Spinal cord (tissue), 9 donors: ENCODE measurements at regions not wholly inside any gene's neighbourhood (a gene's known extent, or its start where the extent isn't known, plus 50 kb on each side); places are given as distances from the start of the nearest gene placed in this dataset.
A peak's percentile ranks its signal among the peaks of the same experiment; 100 is the strongest.
"Not testable (repeated sequence)": the region's sequence is repeated elsewhere in the genome, so short reads cannot be mapped to it uniquely, and the experiment has no call there.

ENCODE experiments used
- DNase-seq, 6 donors: peaks; one replicate each; pipeline versions ENCODE4 v3.0.0 to v3.0.0-alpha.2; 2013 to 2015; ENCODE audit warnings: low spot score in 6 of 6, low read depth in 4 of 6
- H3K27ac ChIP-seq: one replicate; pipeline ENCODE4 v1.5.1; 2013; ENCODE audit warnings: low read depth, low read length, control low read depth
- H3K27me3 ChIP-seq: one replicate; pipeline ENCODE4 v1.6.1; 2013; ENCODE audit warnings: low read length; ENCODE audit not compliant: control insufficient read depth, insufficient read depth
- H3K36me3 ChIP-seq: one replicate; pipeline ENCODE4 v1.6.1; 2013; ENCODE audit warnings: low read length; ENCODE audit not compliant: control insufficient read depth, insufficient read depth
- H3K4me1 ChIP-seq: one replicate; pipeline ENCODE4 v1.6.1; 2013; ENCODE audit warnings: low read length; ENCODE audit not compliant: control insufficient read depth, insufficient read depth
- H3K4me3 ChIP-seq: one replicate; pipeline ENCODE4 v1.5.1; 2013; ENCODE audit warnings: low read depth, low read length, control low read depth
- H3K9me3 ChIP-seq: one replicate; pipeline ENCODE4 v1.6.1; 2013; ENCODE audit warnings: low read length; ENCODE audit not compliant: control insufficient read depth, insufficient read depth
- WGBS: methylation state at CpG from one replicate; pipeline ENCODE4 v1.1.5; 2013; ENCODE audit warnings: missing lambda C conversion rate; ENCODE audit not compliant: insufficient coverage; 5-methylcytosine and 5-hydroxymethylcytosine counted together
- donor health status: healthy.

GRCh38 chr12:83317595-83317994 is 630.9 kb downstream of the TMTC2 start:
- Histone ChIP-seq H3K4me1 (no peaks in the 10 kb centered on the region), H3K27ac (no peak overlapping the region), H3K27me3 (no peaks in the 10 kb centered on the region), H3K9me3 (no peaks in the 10 kb centered on the region), H3K4me3 (no peak overlapping the region), H3K36me3 (no peaks in the 10 kb centered on the region)
- no peak for DNase-seq
- WGBS = no CpG with 5 or more reads among the region's 3 CpGs

DNA sequence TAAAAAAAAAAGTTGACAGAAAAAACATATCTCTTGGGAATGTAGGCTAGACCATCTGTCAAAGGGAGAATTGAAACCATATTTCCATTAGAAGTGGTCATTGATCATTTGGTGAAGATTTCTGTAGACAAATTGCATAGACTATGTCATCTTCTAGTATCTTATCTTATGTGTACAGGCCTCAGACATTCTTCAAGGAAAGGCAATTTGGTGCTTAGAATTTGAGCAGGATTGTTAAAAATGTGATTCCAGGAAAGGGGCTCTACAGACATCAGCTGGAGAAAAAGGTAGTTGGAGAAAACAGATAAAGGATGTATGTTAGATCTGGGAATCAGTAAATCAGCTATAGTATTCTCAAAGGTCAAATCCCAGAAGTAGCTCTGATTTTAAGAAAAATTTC is 627.1 kb downstream of the TMTC2 start:
- Histone ChIP-seq H3K36me3 (no peaks in the 10 kb centered on the region), H3K4me1 (no peaks in the 10 kb centered on the region), H3K4me3 (no peak overlapping the region), H3K27ac (no peak overlapping the region), H3K27me3 (no peaks in the 10 kb centered on the region), H3K9me3 (no peaks in the 10 kb centered on the region)
- no peak for DNase-seq

DNA sequence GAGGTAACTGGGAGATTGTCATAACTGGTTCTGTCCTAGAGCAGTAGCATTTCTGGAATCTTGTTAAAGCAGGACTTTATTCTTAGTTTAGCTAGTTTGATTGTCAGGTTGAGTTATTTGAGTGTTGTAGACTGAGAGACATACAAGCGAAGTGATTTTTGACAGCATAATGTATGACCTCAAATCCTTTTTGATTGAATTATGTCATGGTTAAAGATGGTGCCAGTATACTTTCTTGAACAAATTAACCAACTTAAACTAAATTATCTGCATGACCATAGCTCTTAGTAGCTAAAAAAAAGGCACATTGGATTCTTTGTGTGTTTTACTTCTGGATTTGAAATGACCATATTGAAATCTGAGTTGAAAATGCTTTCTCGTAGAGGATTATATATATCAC is 626.6 kb downstream of the TMTC2 start:
- Histone ChIP-seq H3K27ac (no peak overlapping the region), H3K4me3 (no peak overlapping the region), H3K4me1 (no peaks in the 10 kb centered on the region), H3K36me3 (no peaks in the 10 kb centered on the region), H3K27me3 (no peaks in the 10 kb centered on the region), H3K9me3 (no peaks in the 10 kb centered on the region)
- no peak for DNase-seq
- no CpG with 5 or more reads among the region's 2 CpGs for WGBS

- no peaks in the 10 kb centered on the region for H3K27me3 ChIP-seq
- H3K4me1 ChIP-seq = no peaks in the 10 kb centered on the region
- H3K9me3 ChIP-seq = no peaks in the 10 kb centered on the region
- no peak for DNase-seq
- H3K27ac ChIP-seq = no peak overlapping the region
- no peak overlapping the region for H3K4me3 ChIP-seq
- WGBS = no CpG with 5 or more reads among the region's 1 CpG
- H3K36me3 ChIP-seq = no peaks in the 10 kb centered on the region
These were observed 590.2 kb downstream of the TMTC2 start for GRCh38 chr12:83276904-83277303.

DNA sequence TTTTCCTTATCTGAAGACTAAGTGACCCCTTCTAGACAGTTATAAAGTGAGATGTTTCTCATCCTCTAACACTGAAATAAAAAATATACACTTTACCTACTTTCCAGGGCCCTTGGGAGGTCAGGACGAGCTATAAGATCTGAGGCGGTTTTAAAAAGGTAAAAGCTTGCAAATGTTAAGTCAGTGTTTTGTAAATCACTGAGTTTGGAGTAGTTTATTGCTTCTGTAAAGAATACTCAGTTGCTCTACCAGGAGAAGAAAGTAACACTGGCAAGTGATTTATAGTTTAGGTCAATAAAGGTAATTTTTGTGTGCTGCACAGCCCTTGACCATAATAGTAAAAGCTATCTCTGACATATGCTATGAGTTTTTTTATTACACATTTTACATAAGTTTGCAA is 584.5 kb downstream of the TMTC2 start:
- Histone ChIP-seq H3K9me3 (no peaks in the 10 kb centered on the region), H3K27ac (no peak overlapping the region), H3K4me3 (no peak overlapping the region), H3K4me1 (no peaks in the 10 kb centered on the region), H3K27me3 (no peaks in the 10 kb centered on the region), H3K36me3 (no peaks in the 10 kb centered on the region)
- 100% methylated on average over 1 of the region's 2 CpGs for WGBS
- DNase-seq = no peak

DNA sequence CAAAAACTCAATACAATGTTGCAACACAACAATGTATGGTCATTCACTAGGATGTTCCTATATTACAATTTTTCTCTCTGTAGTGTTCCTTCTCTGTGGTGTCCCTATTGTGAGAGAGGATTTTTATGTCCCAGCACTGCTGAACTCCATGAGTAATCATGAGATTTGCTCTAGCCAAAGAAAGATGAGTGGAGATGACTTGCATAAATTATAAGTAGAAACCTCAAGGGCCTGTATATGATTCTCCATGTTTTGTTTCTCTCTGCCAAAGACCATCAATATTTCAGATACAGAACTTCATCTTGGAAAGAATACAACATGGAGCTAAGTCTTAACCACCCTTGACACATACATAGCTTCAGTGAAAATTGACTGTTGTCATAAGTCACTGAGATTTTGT is 579.1 kb downstream of the TMTC2 start:
- no peak overlapping the region for H3K4me3 ChIP-seq
- DNase-seq = no peak

GRCh38 chr12:83261998-83262397 is 575.3 kb downstream of the TMTC2 start:
- DNase-seq = no peak
- Histone ChIP-seq H3K9me3 (no peaks in the 10 kb centered on the region), H3K4me3 (no peak overlapping the region), H3K27ac (no peak overlapping the region), H3K27me3 (no peaks in the 10 kb centered on the region), H3K36me3 (no peaks in the 10 kb centered on the region), H3K4me1 (no peaks in the 10 kb centered on the region)

More for the DNA sequence above, 579.1 kb downstream of the TMTC2 start:
- no peaks in the 10 kb centered on the region for H3K9me3 ChIP-seq
- no peaks in the 10 kb centered on the region for H3K36me3 ChIP-seq
- no peak overlapping the region for H3K27ac ChIP-seq
- no peaks in the 10 kb centered on the region for H3K27me3 ChIP-seq
- H3K4me1 ChIP-seq = no peaks in the 10 kb centered on the region

DNA sequence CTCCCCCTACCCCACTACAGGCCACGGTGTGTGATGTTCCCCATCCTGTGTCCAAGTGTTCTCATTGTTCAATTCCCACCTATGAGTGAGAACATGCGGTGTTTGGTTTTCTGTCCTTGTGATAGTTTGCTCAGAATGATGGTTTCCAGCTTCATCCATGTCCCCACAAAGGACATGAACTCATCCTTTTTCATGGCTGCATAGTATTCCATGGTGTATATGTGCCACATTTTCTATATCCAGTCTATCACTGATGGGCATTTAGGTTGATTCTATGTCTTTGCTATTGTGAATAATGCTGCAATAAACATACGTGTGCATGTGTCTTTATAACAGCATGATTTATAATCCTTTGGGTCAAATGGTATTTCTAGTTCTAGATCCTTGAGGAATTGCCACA is 573.4 kb downstream of the TMTC2 start:
- WGBS = no CpG with 5 or more reads among the region's 3 CpGs
- H3K4me1 ChIP-seq, DNase-seq, H3K36me3 ChIP-seq, H3K27me3 ChIP-seq, H3K4me3 ChIP-seq, H3K9me3 ChIP-seq, H3K27ac ChIP-seq: not testable (repeated sequence)

- H3K4me3 ChIP-seq = no peak overlapping the region
- no peak overlapping the region for H3K27ac ChIP-seq
- no peaks in the 10 kb centered on the region for H3K4me1 ChIP-seq
- H3K27me3 ChIP-seq = no peaks in the 10 kb centered on the region
- DNase-seq = peak in 3 of 6 donors; percentile 1 to 61 (median 49)
- H3K36me3 ChIP-seq = no peaks in the 10 kb centered on the region
- no peaks in the 10 kb centered on the region for H3K9me3 ChIP-seq
These were observed 571.0 kb downstream of the TMTC2 start for GRCh38 chr12:83257726-83258125.

GRCh38 chr12:83256562-83256961 is 569.9 kb downstream of the TMTC2 start:
- DNase-seq = peak in 1 of 6 donors; percentile 17
- Histone ChIP-seq H3K4me3 (no peak overlapping the region), H3K27me3 (no peaks in the 10 kb centered on the region), H3K36me3 (no peaks in the 10 kb centered on the region), H3K27ac (no peak overlapping the region), H3K4me1 (no peaks in the 10 kb centered on the region), H3K9me3 (no peaks in the 10 kb centered on the region)
- WGBS = 44% methylated on average over 1 of the region's 3 CpGs

- no peaks in the 10 kb centered on the region for H3K4me1 ChIP-seq
- no peaks in the 10 kb centered on the region for H3K9me3 ChIP-seq
- WGBS = no CpG with 5 or more reads among the region's 1 CpG
- DNase-seq = peak in 1 of 6 donors; percentile 7
- H3K4me3 ChIP-seq = no peak overlapping the region
- no peaks in the 10 kb centered on the region for H3K36me3 ChIP-seq
- H3K27ac ChIP-seq = no peak overlapping the region
- no peaks in the 10 kb centered on the region for H3K27me3 ChIP-seq
These were observed 564.2 kb downstream of the TMTC2 start for GRCh38 chr12:83250866-83251265.
